ENCODE measurements at regions not wholly inside any gene's neighbourhood (a gene's known extent, or its start where the extent isn't known, plus 50 kb on each side); places are given as distances from the start of the nearest gene placed in this dataset.

GRCh38 chr9:87433853-87434252 lies 63.8 kb upstream of the DAPK1 start:
- no peak for TF ChIP-seq REST (IDR thresholded peaks at IDR 0.05; ENCODE audit: insufficient read depth in 1 of 2, low read depth in 2 of 2, low read length in 2 of 2)
- no peak for TF ChIP-seq POLR2AphosphoS5 (IDR thresholded peaks at IDR 0.05; ENCODE audit: low read depth, low read length)
- no peak for TF ChIP-seq FOXP2 (optimal IDR thresholded peaks at IDR 0.05; ENCODE audit: borderline replicate concordance, extremely low read depth, extremely low read length, insufficient read depth)
- TF ChIP-seq TAF1 (IDR thresholded peaks at IDR 0.05; ENCODE audit: borderline replicate concordance, insufficient read depth, low read length) = no peak
- no peak for TF ChIP-seq SIN3A (IDR thresholded peaks at IDR 0.05; ENCODE audit: borderline replicate concordance, insufficient read depth, low read length)

- TF ChIP-seq REST (IDR thresholded peaks at IDR 0.05; ENCODE audit: insufficient read depth in 1 of 2, low read depth in 2 of 2, low read length in 2 of 2) (no peak), TAF1 (IDR thresholded peaks at IDR 0.05; ENCODE audit: borderline replicate concordance, insufficient read depth, low read length) (no peak)
Observed at GRCh38 chr9:87434366-87434765, 63.3 kb upstream of the DAPK1 start.

- TF ChIP-seq TAF1 (IDR thresholded peaks at IDR 0.05; ENCODE audit: borderline replicate concordance, insufficient read depth, low read length) (no peak), SIN3A (IDR thresholded peaks at IDR 0.05; ENCODE audit: borderline replicate concordance, insufficient read depth, low read length) (no peak), REST (IDR thresholded peaks at IDR 0.05; ENCODE audit: insufficient read depth in 1 of 2, low read depth in 2 of 2, low read length in 2 of 2) (no peak), POLR2AphosphoS5 (IDR thresholded peaks at IDR 0.05; ENCODE audit: low read depth, low read length) (no peak), FOXP2 (optimal IDR thresholded peaks at IDR 0.05; ENCODE audit: borderline replicate concordance, extremely low read depth, extremely low read length, insufficient read depth) (no peak)
Observed at GRCh38 chr9:87435189-87435880, 62.3 kb upstream of the DAPK1 start.

- TF ChIP-seq SIN3A (IDR thresholded peaks at IDR 0.05; ENCODE audit: borderline replicate concordance, insufficient read depth, low read length) (no peak), REST (IDR thresholded peaks at IDR 0.05; ENCODE audit: insufficient read depth in 1 of 2, low read depth in 2 of 2, low read length in 2 of 2) (no peak), POLR2AphosphoS5 (IDR thresholded peaks at IDR 0.05; ENCODE audit: low read depth, low read length) (no peak), FOXP2 (optimal IDR thresholded peaks at IDR 0.05; ENCODE audit: borderline replicate concordance, extremely low read depth, extremely low read length, insufficient read depth) (no peak), TAF1 (IDR thresholded peaks at IDR 0.05; ENCODE audit: borderline replicate concordance, insufficient read depth, low read length) (no peak)
Observed at GRCh38 chr9:87436716-87437115, 61.0 kb upstream of the DAPK1 start.

- TF ChIP-seq SIN3A (IDR thresholded peaks at IDR 0.05; ENCODE audit: borderline replicate concordance, insufficient read depth, low read length) (no peak), FOXP2 (optimal IDR thresholded peaks at IDR 0.05; ENCODE audit: borderline replicate concordance, extremely low read depth, extremely low read length, insufficient read depth) (no peak), POLR2AphosphoS5 (IDR thresholded peaks at IDR 0.05; ENCODE audit: low read depth, low read length) (no peak), REST (IDR thresholded peaks at IDR 0.05; ENCODE audit: insufficient read depth in 1 of 2, low read depth in 2 of 2, low read length in 2 of 2) (no peak)
Observed at GRCh38 chr9:87437966-87438365, 59.7 kb upstream of the DAPK1 start.

Measured in PFSK-1 (cell line).